Neural cell (in vitro differentiated cells): ENCODE measurements at regions not wholly inside any gene's neighbourhood (a gene's known extent, or its start where the extent isn't known, plus 50 kb on each side); places are given as distances from the start of the nearest gene placed in this dataset.

ENCODE experiments used
- H2AFZ ChIP-seq: fragments of 200-600, 300-800 bp; sonication (generic), shearing (Covaris generic); 2 replicates; pipeline ENCODE4 v1.6.0; 2014; ENCODE audit warnings: low read depth, mild to moderate bottlenecking, antibody characterized with exemption, low read length, moderate library complexity
- H3F3A ChIP-seq: fragments of 200-600 bp; shearing (Covaris generic); 2 replicates; pipeline ENCODE4 v1.6.1; 2016; ENCODE audit warnings: mild to moderate bottlenecking, moderate library complexity, mixed read lengths, antibody characterized with exemption, low read length; ENCODE audit not compliant: insufficient read depth, poor library complexity, severe bottlenecking
- H3K27ac ChIP-seq: fragments of 200-600, 300-800 bp; sonication (generic), shearing (Covaris generic); 2 replicates; pipeline ENCODE4 v1.5.1; 2014; ENCODE audit warnings: mild to moderate bottlenecking, low read length, moderate library complexity
- H3K27me3 ChIP-seq: fragments of 300-800, 200-600 bp; sonication (generic), shearing (Covaris generic); 2 replicates; pipeline ENCODE4 v1.6.0; 2014; ENCODE audit warnings: mild to moderate bottlenecking, low read depth, low read length, moderate library complexity; ENCODE audit not compliant: insufficient read depth
- H3K36me3 ChIP-seq: fragments of 300-800, 200-600 bp; sonication (generic), shearing (Covaris generic); 2 replicates; pipeline ENCODE4 v1.5.1; 2014; ENCODE audit warnings: mild to moderate bottlenecking, antibody characterized with exemption, low read length, moderate library complexity; ENCODE audit not compliant: insufficient read depth
- H3K4me2 ChIP-seq: fragments of 300-800, 200-600 bp; sonication (generic), shearing (Covaris generic); 2 replicates; pipeline ENCODE4 v1.6.0; 2014; ENCODE audit warnings: mild to moderate bottlenecking, low read length
- H3K4me3 ChIP-seq: fragments of 300-800, 200-600 bp; sonication (generic), shearing (Covaris generic); 2 replicates; pipeline ENCODE4 v1.5.1; 2014; ENCODE audit warnings: mild to moderate bottlenecking, low read length, moderate library complexity
- H3K79me2 ChIP-seq: fragments of 200-600 bp; shearing (Covaris generic); replicated peaks from 2 replicates; pipeline ENCODE4 v1.6.0; 2014; ENCODE audit warnings: mild to moderate bottlenecking, low read length, moderate library complexity; ENCODE audit not compliant: insufficient read depth
- H3K9ac ChIP-seq: fragments of 300-800, 200-600 bp; sonication (generic), shearing (Covaris generic); 2 replicates; pipeline ENCODE4 v1.6.1; 2016; ENCODE audit warnings: mild to moderate bottlenecking, low read length, mixed read lengths
- H3K9me2 ChIP-seq: fragments of 200-600 bp; shearing (Covaris generic); 2 replicates; pipeline ENCODE4 v1.6.1; 2016; ENCODE audit warnings: mild to moderate bottlenecking, low read length, mixed read lengths; ENCODE audit not compliant: insufficient read depth
- H3K9me3 ChIP-seq: fragments of 200-600, 300-800 bp; sonication (generic), shearing (Covaris generic); 2 replicates; pipeline ENCODE4 v1.6.1; 2016; ENCODE audit warnings: mild to moderate bottlenecking, mixed run types, low read length, moderate library complexity, mixed read lengths
- H4K20me1 ChIP-seq: fragments of 200-600 bp; shearing (Covaris generic); 2 replicates; pipeline ENCODE4 v1.6.1; 2016; ENCODE audit warnings: mild to moderate bottlenecking, mixed run types; ENCODE audit not compliant: insufficient read depth
- EP300 ChIP-seq: fragments of 450-650 bp; conservative IDR thresholded peaks from 2 replicates; pipeline ENCODE4 v1.6.1; 2014; ENCODE audit warnings: antibody characterized with exemption, mild to moderate bottlenecking, moderate library complexity; ENCODE audit not compliant: poor library complexity, severe bottlenecking
- EZH2 ChIP-seq: fragments of 200-600, 300-800 bp; shearing (Covaris generic), sonication (generic); IDR thresholded peaks from 2 replicates; pipeline ENCODE4 v1.6.1; 2014; ENCODE audit warnings: antibody characterized with exemption, low read length, borderline replicate concordance, mild to moderate bottlenecking; ENCODE audit not compliant: insufficient read depth, poor library complexity, severe bottlenecking
- MXI1 ChIP-seq: fragments of 450-650 bp; conservative IDR thresholded peaks from 2 replicates; pipeline ENCODE4 v1.6.1; 2014; ENCODE audit warnings: antibody characterized with exemption, mild to moderate bottlenecking; ENCODE audit not compliant: poor library complexity, severe bottlenecking
- POLR2AphosphoS5 ChIP-seq: IDR thresholded peaks from 2 replicates; pipeline ENCODE4 v1.6.1; 2012
- RAD21 ChIP-seq: fragments of 450-650 bp; conservative IDR thresholded peaks from 2 replicates; pipeline ENCODE4 v1.6.1; 2014; ENCODE audit warnings: antibody characterized with exemption, mild to moderate bottlenecking, moderate library complexity
- SMC3 ChIP-seq: fragments of 450-650 bp; conservative IDR thresholded peaks from 2 replicates; pipeline ENCODE4 v1.6.1; 2014; ENCODE audit warnings: antibody characterized with exemption, mild to moderate bottlenecking, moderate library complexity; ENCODE audit not compliant: poor library complexity
- TAF1 ChIP-seq: IDR thresholded peaks from 2 replicates; pipeline ENCODE4 v1.6.1; 2012; ENCODE audit warnings: low read depth
- TF ChIP-seq, protein P1 (sequence below): IDR thresholded peaks from 2 replicates; pipeline ENCODE4 v1.6.1; 2012; ENCODE audit warnings: borderline replicate concordance
- TF ChIP-seq, protein P2 (sequence below): fragments of 450-650 bp; IDR thresholded peaks from 2 replicates; pipeline ENCODE4 v1.5.1; 2014; ENCODE audit warnings: antibody characterized with exemption, mild to moderate bottlenecking, moderate library complexity; ENCODE audit not compliant: poor library complexity, severe bottlenecking

DNA sequence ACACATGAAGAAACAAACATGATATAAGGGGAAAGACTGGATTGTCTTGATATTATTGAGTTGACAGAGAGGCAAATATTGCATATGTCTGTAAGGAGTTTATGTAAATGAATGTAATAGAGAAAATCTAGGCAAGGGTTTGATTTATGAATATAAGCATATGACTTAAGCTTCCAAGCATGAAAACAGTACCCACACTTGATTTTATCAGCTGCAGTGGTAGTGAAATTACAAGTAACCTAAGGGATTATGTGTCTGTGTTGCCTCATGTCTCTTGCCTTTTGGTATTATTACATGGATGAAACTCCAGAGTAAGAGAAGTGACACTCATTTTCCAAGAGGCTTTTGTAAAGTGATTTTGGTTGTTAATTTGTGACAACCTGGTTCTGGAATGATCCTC, 1678.9 kb downstream of the KCNT2 start:
- Histone ChIP-seq H3K27ac (no peak overlapping the region), H3K27me3 (no peaks in the 10 kb centered on the region), H3K4me3 (no peak overlapping the region), H4K20me1 (no peaks in the 10 kb centered on the region), H3K9me2 (no peaks in the 10 kb centered on the region), H3K9me3 (no peaks in the 10 kb centered on the region), H3K79me2 (no peaks in the 10 kb centered on the region), H3K9ac (no peak overlapping the region), H3K36me3 (no peaks in the 10 kb centered on the region), H3F3A (no peaks in the 10 kb centered on the region), H3K4me2 (no peak overlapping the region), H2AFZ (no peak overlapping the region)
- TF ChIP-seq RAD21 (no peak), POLR2AphosphoS5 (no peak), SMC3 (no peak), EZH2 (no peak), EP300 (no peak)
- TF ChIP-seq, protein P1, sequence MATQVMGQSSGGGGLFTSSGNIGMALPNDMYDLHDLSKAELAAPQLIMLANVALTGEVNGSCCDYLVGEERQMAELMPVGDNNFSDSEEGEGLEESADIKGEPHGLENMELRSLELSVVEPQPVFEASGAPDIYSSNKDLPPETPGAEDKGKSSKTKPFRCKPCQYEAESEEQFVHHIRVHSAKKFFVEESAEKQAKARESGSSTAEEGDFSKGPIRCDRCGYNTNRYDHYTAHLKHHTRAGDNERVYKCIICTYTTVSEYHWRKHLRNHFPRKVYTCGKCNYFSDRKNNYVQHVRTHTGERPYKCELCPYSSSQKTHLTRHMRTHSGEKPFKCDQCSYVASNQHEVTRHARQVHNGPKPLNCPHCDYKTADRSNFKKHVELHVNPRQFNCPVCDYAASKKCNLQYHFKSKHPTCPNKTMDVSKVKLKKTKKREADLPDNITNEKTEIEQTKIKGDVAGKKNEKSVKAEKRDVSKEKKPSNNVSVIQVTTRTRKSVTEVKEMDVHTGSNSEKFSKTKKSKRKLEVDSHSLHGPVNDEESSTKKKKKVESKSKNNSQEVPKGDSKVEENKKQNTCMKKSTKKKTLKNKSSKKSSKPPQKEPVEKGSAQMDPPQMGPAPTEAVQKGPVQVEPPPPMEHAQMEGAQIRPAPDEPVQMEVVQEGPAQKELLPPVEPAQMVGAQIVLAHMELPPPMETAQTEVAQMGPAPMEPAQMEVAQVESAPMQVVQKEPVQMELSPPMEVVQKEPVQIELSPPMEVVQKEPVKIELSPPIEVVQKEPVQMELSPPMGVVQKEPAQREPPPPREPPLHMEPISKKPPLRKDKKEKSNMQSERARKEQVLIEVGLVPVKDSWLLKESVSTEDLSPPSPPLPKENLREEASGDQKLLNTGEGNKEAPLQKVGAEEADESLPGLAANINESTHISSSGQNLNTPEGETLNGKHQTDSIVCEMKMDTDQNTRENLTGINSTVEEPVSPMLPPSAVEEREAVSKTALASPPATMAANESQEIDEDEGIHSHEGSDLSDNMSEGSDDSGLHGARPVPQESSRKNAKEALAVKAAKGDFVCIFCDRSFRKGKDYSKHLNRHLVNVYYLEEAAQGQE = no peak
- TF ChIP-seq, protein P2, sequence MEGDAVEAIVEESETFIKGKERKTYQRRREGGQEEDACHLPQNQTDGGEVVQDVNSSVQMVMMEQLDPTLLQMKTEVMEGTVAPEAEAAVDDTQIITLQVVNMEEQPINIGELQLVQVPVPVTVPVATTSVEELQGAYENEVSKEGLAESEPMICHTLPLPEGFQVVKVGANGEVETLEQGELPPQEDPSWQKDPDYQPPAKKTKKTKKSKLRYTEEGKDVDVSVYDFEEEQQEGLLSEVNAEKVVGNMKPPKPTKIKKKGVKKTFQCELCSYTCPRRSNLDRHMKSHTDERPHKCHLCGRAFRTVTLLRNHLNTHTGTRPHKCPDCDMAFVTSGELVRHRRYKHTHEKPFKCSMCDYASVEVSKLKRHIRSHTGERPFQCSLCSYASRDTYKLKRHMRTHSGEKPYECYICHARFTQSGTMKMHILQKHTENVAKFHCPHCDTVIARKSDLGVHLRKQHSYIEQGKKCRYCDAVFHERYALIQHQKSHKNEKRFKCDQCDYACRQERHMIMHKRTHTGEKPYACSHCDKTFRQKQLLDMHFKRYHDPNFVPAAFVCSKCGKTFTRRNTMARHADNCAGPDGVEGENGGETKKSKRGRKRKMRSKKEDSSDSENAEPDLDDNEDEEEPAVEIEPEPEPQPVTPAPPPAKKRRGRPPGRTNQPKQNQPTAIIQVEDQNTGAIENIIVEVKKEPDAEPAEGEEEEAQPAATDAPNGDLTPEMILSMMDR = no peak

DNA sequence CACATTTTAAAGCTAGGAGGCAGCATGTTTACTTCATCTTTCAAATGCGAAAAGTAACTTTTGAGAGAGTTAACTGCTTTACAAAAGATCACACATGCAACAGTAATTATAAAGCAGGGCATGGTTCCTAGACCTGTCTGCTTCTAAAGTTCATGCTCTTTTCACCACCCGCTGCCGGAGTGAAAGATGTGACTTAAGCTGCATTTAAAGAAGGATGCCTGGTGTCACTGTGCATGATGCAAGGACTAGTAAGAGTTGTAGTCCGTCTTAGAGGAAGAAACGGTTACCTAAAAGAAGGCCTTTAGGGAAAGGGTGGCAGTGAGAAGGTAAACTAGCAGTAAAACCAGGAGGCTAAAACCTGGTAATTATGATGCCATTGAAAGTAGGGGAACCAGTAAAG, 1689.1 kb downstream of the KCNT2 start:
- Histone ChIP-seq H3K4me3 (no peak overlapping the region), H3K79me2 (no peaks in the 10 kb centered on the region), H3K4me2 (no peak overlapping the region), H3K27me3 (no peaks in the 10 kb centered on the region), H3K9ac (no peak overlapping the region), H4K20me1 (no peaks in the 10 kb centered on the region), H3K9me3 (no peaks in the 10 kb centered on the region), H3F3A (no peaks in the 10 kb centered on the region), H3K27ac (no peak overlapping the region), H3K36me3 (no peaks in the 10 kb centered on the region), H3K9me2 (no peaks in the 10 kb centered on the region), H2AFZ (no peak overlapping the region)
- no peak for TF ChIP-seq EP300
- TF ChIP-seq TAF1 = no peak
- TF ChIP-seq, protein P1 = no peak
- no peak for TF ChIP-seq RAD21
- TF ChIP-seq, protein P2 = no peak
- no peak for TF ChIP-seq MXI1
- no peak for TF ChIP-seq SMC3
- TF ChIP-seq EZH2 = no peak
- no peak for TF ChIP-seq POLR2AphosphoS5
